ENCODE measurements at regions not wholly inside any gene's neighbourhood (a gene's known extent, or its start where the extent isn't known, plus 50 kb on each side); places are given as distances from the start of the nearest gene placed in this dataset.
"Not testable (repeated sequence)": the region's sequence is repeated elsewhere in the genome, so short reads cannot be mapped to it uniquely, and the experiment has no call there.

DNA sequence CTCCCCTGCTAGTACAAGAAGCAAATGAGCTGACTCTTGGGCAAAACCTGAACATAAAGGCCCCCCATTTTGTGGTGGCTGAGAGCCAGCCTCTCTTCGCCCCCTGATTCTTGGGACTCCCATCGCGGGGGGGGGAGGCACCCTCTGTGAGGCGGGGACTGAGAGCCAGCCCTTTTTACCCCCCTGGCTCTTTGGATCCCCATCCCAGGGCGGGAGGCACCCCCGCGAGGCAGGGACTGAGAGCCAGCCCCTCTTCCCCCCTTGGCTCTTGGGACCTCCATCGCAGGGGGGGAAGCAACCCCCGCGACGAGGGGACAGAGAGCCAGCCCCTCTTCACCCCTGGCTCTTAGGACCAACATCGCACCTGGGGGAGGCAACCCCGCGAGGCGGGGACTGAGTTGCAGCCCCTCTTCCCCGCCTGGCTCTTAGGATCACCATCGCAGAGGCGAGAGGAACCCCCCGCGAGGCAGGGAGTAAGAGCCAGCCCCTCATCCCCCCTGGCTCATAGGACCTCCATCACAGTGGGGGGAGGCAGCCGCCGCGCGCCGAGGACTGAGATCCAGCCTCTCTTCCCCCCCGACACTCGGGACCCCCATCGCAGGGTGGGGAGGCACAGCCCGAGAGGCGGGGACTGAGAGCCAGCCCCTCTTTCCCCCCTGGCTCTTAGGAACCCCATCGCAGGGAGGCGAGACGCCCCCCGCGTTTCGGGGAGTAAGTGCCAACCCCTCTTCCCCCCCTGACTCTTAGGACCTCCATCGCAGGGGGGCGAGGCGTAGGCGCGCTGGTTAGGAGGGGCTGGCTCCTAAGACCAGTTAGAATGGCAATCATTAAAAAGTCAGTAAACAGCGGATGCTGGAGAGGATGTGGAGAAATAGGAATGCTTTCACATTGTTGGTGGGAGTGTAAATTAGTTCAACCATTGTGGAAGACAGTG, 2428.4 kb upstream of the PCDH20 start:
- in situ Hi-C loops (cut with MboI; ENCODE audit: low pct_unique_long_range_greater_than_20kb, low sequenced_read_pairs, unreplicated experiment) = no loop called here
- TF ChIP-seq, protein P1, sequence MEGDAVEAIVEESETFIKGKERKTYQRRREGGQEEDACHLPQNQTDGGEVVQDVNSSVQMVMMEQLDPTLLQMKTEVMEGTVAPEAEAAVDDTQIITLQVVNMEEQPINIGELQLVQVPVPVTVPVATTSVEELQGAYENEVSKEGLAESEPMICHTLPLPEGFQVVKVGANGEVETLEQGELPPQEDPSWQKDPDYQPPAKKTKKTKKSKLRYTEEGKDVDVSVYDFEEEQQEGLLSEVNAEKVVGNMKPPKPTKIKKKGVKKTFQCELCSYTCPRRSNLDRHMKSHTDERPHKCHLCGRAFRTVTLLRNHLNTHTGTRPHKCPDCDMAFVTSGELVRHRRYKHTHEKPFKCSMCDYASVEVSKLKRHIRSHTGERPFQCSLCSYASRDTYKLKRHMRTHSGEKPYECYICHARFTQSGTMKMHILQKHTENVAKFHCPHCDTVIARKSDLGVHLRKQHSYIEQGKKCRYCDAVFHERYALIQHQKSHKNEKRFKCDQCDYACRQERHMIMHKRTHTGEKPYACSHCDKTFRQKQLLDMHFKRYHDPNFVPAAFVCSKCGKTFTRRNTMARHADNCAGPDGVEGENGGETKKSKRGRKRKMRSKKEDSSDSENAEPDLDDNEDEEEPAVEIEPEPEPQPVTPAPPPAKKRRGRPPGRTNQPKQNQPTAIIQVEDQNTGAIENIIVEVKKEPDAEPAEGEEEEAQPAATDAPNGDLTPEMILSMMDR (IDR thresholded peaks at IDR 0.05; ENCODE audit: extremely low read depth, insufficient read depth, missing control alignments) = no peak

DNA sequence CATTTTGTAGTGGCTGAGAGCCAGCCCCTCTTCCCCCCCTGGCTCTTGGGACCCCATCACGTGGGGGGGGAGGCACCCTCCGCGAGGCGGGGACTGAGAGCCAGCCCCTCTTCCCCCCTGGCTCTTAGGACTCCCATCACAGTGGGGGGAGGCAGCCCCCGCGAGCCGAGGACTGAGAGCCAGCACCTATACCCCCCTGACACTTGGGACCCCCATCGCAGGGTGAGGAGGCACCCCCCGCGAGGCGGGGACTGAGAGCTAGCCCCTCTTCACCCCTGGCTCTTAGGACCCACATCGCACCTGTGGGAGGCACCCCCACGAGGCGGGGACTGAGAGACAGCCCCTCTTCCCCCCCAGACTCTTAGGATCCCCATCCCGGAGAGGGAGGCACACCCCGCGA, 2426.5 kb upstream of the PCDH20 start:
- in situ Hi-C loops (cut with MboI; ENCODE audit: low pct_unique_long_range_greater_than_20kb, low sequenced_read_pairs, unreplicated experiment) = no loop called here
- TF ChIP-seq, protein P1 (IDR thresholded peaks at IDR 0.05; ENCODE audit: extremely low read depth, insufficient read depth, missing control alignments) = no peak
- DNase-seq (ENCODE audit: low spot score) = no peak

More for the DNA sequence above, 2428.4 kb upstream of the PCDH20 start:
- no peak for DNase-seq (ENCODE audit: low spot score)

DNA sequence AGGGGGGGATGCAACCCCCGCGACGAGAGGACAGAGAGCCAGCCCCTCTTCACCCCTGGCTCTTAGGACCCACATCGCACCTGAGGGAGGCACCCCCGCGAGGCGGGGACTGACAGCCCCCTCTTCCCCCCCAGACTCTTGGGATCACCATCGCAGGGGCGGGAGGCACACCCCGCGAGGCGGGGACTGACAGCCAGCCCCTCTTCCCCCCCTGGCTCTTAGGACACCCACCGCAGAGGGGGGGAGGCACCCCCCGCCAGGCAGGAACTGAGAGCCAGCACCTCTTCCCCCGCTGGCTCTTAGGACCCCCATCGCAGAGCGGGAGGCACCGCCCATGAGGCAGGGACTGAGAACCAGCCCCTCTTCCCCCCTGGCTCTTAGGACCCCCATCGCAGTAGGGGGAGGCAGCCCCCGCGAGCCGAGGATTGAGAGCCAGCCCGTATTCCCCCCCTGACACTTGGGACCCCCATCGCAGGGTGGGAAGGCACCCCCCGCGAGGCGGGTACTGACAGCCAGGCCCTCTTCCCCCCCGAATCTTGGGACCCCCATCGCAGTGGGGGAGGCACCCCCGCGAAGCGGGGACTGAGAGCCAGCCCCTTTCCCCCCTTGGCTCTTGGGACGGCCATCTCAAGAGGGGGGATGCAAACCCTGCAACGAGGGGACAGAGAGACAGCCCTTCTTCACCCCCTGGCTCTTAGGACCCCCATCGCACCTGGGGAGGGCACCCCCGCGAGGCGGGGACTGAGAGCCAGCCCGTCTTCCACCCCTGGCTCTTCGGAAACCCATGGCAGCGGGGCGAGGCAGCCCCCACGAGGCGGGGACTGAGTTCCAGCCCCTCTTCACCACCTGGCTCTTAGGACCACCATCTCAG, 2425.1 kb upstream of the PCDH20 start:
- TF ChIP-seq, protein P1 (IDR thresholded peaks at IDR 0.05; ENCODE audit: extremely low read depth, insufficient read depth, missing control alignments) = no peak
- in situ Hi-C loops (cut with MboI; ENCODE audit: low pct_unique_long_range_greater_than_20kb, low sequenced_read_pairs, unreplicated experiment) = no loop called here
- no peak for DNase-seq (ENCODE audit: low spot score)

DNA sequence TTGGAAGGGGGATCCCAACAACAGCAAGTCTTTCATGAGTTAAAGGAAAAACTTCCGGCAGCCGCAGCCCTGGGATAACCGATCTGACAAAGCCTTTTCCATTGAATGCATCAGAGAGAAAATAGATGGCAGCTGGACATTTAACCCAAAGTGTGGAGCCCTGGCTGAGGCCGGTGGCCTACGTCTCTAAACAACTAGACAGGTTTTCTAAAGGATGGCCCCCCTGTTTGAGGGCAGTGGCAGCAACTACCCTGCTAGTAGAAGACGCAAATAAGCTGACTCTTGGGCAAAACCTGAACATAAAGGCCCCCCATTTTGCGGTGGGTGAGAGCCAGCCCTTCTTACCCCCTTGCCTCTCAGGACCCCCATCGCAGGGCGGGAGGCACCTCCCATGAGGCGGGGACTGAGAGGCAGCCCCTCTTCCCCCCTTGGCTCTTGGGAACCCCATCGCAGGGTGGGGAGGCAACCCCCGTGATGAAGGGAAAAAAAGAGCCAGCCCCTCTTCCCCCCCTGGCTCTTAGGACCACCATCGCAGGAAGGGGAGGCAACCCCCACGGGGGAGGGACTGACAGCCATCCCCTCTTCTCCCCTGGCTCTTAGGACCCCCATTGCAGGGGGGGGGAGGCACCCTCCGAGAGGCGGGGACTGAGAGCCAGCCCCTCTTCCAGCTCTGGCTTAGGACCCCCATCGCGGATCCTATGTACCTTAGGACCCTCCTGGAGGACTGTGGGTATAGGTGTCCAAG, 2422.9 kb upstream of the PCDH20 start:
- DNase-seq (ENCODE audit: low spot score) = no peak
- TF ChIP-seq, protein P1 (IDR thresholded peaks at IDR 0.05; ENCODE audit: extremely low read depth, insufficient read depth, missing control alignments) = no peak
- in situ Hi-C loops (cut with MboI; ENCODE audit: low pct_unique_long_range_greater_than_20kb, low sequenced_read_pairs, unreplicated experiment) = no loop called here

DNA sequence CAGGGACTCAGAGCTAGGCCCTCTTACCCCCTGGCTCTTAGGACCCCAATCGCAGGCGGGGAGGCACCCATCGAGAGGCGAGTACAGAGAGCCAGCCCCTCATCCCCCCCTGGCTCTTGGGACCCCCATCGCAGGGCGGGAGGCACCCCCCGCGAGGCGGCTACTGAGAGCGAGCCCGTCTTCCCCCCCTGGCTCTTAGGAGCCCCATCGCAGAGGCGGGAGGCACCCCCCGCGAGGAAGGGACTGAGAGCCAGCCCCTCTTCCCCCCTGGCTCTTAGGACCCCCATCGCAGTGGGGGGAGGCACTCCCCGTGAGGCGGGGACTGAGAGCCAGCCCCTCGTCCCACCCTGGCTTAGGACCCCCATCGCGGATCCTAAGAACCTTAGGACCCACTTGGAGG, 2422.1 kb upstream of the PCDH20 start:
- DNase-seq (ENCODE audit: low spot score); in situ Hi-C loops (cut with MboI; ENCODE audit: low pct_unique_long_range_greater_than_20kb, low sequenced_read_pairs, unreplicated experiment): not testable (repeated sequence)

DNA sequence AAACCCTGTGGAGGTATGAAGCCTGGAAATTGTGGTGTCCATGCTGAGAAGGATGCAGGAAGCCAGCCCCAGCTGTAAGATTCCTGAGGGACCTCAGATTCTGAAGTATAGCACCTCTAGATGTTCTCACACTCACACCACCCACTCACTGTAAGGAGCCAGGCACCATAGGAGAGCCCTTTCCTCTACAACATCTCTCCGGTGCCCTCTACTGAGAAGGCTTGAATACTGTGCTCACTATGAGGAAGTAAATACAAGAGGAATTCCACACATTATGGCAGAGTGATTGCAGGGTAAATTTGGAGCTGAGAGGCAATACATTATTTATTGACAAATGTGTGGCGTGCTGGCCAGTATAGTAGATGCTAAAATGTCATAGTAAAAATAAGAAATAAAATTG, 2414.0 kb upstream of the PCDH20 start:
- DNase-seq (ENCODE audit: low spot score); in situ Hi-C loops (cut with MboI; ENCODE audit: low pct_unique_long_range_greater_than_20kb, low sequenced_read_pairs, unreplicated experiment): not testable (repeated sequence)

DNA sequence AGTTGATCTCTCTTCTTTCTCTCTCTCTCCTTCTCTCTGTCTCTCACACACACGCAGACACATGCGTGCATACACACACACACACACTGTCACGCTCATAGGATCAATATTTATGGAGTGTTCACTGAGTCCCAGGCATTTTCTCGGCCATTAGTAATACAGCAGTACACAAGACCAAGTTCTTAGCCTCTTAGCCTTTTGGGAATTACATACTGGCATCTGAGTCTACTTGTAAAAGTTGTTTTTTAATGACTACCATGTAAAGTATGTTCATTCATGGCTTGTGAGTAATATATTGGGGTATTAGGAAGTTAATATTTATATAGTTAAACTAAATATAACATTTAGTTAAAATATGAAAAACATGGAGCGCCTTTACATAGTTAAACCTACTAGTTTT, 2406.1 kb upstream of the PCDH20 start:
- in situ Hi-C loops (cut with MboI; ENCODE audit: low pct_unique_long_range_greater_than_20kb, low sequenced_read_pairs, unreplicated experiment); DNase-seq (ENCODE audit: low spot score): not testable (repeated sequence)

DNA sequence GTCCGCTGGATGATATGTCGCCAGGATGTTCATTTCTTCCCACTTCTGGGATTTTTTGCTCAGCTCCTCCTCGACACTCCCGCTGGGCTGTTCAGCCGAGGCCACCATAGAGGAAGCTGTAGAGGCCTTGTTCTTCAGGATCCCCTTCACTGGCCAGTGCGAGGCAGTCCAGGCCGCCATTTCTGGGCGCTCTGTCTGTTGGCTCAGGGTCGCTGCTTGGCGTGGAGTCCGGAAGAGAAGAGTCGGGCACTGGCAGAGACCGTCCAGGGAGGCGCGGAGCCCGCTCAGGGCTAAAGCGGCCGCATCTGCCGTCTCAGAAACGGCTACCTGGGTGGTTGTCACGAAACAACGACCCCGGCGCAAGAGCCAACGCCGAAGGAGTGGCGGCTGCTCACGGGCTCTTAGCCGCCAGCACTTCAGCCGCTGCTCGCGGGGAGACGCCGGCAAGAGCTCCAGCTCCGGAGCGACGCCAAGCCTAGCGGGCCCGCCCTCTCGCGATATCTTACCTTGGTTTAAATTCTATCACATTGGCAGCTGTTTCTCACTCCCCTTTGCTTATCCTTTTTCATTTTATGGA, 2395.9 kb upstream of the PCDH20 start:
- in situ Hi-C loops (cut with MboI; ENCODE audit: low pct_unique_long_range_greater_than_20kb, low sequenced_read_pairs, unreplicated experiment); DNase-seq (ENCODE audit: low spot score): not testable (repeated sequence)

DNA sequence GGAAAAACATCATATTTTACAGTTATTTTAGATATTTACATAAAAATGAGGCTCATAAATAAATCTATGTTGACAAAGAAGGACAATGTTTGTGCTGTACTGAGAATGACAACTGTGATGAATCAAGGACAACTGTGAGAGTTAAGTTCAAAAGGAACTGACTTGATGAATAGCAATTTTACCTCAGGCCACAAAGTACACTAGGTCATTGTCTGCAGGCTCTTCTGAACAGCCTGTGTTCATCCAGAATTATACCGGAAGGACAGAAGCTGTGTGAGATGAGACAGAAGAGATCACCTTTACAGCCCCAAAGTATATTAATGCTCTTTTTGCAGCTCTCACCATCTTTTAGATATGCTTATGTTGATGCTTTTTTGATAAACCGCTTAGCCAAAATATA, 2375.5 kb upstream of the PCDH20 start:
- in situ Hi-C loops (cut with MboI; ENCODE audit: low pct_unique_long_range_greater_than_20kb, low sequenced_read_pairs, unreplicated experiment); DNase-seq (ENCODE audit: low spot score): not testable (repeated sequence)

All from GM13977 (cell line).